ENCODE measurements at regions not wholly inside any gene's neighbourhood (a gene's known extent, or its start where the extent isn't known, plus 50 kb on each side); places are given as distances from the start of the nearest gene placed in this dataset.

DNA sequence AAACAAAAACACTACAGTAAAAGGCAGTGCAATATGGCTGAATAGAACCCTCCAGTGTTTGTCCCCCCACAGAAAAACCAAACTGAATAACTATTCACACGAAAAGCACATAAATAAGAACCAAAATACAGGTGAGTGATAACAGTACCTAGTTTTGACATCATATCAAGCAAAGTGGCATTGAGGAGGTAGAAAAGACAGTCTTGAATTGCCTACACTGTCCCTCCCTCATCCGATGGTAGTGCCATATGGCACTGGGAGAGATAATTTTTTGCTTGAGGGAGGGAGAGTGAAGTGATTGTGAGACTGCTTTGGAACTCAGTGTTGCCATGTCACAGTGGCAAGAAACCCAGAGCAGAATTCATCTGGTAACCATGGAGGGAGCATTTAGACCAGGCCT lies 99.2 kb downstream of the GPR174 start:
- no peak for DNase-seq (ENCODE audit: low read depth, low spot score)
- H3K27me3 Mint-ChIP-seq (ENCODE audit: low read depth) = no peaks in the 10 kb centered on the region
- H3K4me1 Mint-ChIP-seq = no peaks in the 10 kb centered on the region
- H3K36me3 Mint-ChIP-seq (ENCODE audit: low read depth) = no peaks in the 10 kb centered on the region
- H3K4me3 Mint-ChIP-seq = no peak overlapping the region
- TF ChIP-seq CTCF (conservative IDR thresholded peaks at IDR 0.05) = no peak
- no peak overlapping the region for H3K27ac Mint-ChIP-seq (ENCODE audit: unreplicated experiment)
- H3K9me3 Mint-ChIP-seq = peaks cover 14% of the 10 kb centered on the region

DNA sequence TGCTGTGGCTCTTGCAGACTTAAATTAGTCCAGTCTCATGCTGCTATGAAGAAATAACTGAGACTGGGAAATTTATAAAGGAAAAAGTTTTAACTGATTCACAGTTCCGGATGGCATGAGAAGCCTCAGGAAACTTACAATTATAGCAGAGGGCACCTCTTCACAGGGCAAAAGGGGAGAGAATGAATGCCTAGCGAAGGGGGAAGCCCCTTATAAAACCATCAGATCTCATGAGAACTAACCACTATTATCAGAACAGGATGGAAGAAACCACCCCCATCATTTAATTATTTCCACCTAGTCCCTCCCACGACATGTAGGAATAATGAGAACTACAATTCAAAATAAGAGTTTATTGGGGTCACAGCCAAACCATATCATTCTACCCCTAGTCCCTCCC lies 91.4 kb downstream of the GPR174 start:
- no peak overlapping the region for H3K4me3 Mint-ChIP-seq
- H3K9me3 Mint-ChIP-seq = peaks cover 8% of the 10 kb centered on the region
- DNase-seq (ENCODE audit: low read depth, low spot score) = no peak
- H3K4me1 Mint-ChIP-seq = no peaks in the 10 kb centered on the region
- H3K36me3 Mint-ChIP-seq (ENCODE audit: low read depth) = no peaks in the 10 kb centered on the region
- H3K27ac Mint-ChIP-seq (ENCODE audit: unreplicated experiment) = no peak overlapping the region
- TF ChIP-seq CTCF (conservative IDR thresholded peaks at IDR 0.05) = no peak
- no peaks in the 10 kb centered on the region for H3K27me3 Mint-ChIP-seq (ENCODE audit: low read depth)

GRCh38 chrX:79231662-79232061 lies 87.2 kb downstream of the GPR174 start:
- Mint-ChIP-seq H3K9me3 (no peaks in the 10 kb centered on the region), H3K36me3 (ENCODE audit: low read depth) (no peaks in the 10 kb centered on the region), H3K27me3 (ENCODE audit: low read depth) (no peaks in the 10 kb centered on the region), H3K4me1 (no peaks in the 10 kb centered on the region), H3K27ac (ENCODE audit: unreplicated experiment) (no peak overlapping the region), H3K4me3 (no peak overlapping the region)
- TF ChIP-seq CTCF (conservative IDR thresholded peaks at IDR 0.05) = no peak
- no peak for DNase-seq (ENCODE audit: low read depth, low spot score)
